ENCODE measurements at regions not wholly inside any gene's neighbourhood (a gene's known extent, or its start where the extent isn't known, plus 50 kb on each side); places are given as distances from the start of the nearest gene placed in this dataset.
A peak's percentile ranks its signal among the peaks of the same experiment; 100 is the strongest.

DNA sequence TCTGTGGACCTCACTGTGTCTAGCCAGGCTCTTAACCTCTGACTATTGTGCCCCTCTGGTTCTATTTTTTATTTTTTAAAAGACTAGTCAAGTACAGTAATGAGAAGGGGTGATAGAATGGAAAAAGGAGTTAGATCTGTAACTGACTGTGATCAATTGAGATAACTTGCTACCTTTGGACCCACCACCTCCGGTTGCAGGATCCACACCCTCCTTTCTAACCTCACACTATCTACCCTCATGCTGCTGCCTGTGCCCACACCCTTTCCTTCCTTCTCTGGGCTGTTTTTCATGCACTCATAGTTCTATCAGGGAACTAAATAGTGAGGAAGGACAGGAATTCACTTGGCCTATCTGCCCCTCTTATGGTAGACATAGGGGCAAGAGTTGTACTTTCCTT, 172.3 kb downstream of the KATNIP start:
- H3K36me3 ChIP-seq (ENCODE audit: control insufficient read depth in 2 of 3, insufficient read depth in 3 of 3, low read length in 3 of 3): peaks cover 0 to 16% (median 10%) of the 10 kb centered on the region in 3 donors
- TF ChIP-seq, protein P1, sequence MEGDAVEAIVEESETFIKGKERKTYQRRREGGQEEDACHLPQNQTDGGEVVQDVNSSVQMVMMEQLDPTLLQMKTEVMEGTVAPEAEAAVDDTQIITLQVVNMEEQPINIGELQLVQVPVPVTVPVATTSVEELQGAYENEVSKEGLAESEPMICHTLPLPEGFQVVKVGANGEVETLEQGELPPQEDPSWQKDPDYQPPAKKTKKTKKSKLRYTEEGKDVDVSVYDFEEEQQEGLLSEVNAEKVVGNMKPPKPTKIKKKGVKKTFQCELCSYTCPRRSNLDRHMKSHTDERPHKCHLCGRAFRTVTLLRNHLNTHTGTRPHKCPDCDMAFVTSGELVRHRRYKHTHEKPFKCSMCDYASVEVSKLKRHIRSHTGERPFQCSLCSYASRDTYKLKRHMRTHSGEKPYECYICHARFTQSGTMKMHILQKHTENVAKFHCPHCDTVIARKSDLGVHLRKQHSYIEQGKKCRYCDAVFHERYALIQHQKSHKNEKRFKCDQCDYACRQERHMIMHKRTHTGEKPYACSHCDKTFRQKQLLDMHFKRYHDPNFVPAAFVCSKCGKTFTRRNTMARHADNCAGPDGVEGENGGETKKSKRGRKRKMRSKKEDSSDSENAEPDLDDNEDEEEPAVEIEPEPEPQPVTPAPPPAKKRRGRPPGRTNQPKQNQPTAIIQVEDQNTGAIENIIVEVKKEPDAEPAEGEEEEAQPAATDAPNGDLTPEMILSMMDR (IDR thresholded peaks at IDR 0.05; ENCODE audit: borderline replicate concordance, extremely low read depth, insufficient read depth): no peak
- H3K4me3 ChIP-seq (ENCODE audit: low read length in 3 of 3): no peak overlapping the region
- H3K27me3 ChIP-seq (ENCODE audit: control insufficient read depth, insufficient read depth, low read length): no peaks in the 10 kb centered on the region
- H3K9ac ChIP-seq (ENCODE audit: low read length in 3 of 3): no peak overlapping the region
- no peak for DNase-seq
- peaks cover 0 to 11% (median 6%) of the 10 kb centered on the region in 3 donors for H3K4me1 ChIP-seq (ENCODE audit: control insufficient read depth in 2 of 3, insufficient read depth in 2 of 3, low read depth in 1 of 3, low read length in 3 of 3)
- H3K27ac ChIP-seq (ENCODE audit: low read depth in 2 of 2, low read length in 2 of 2): no peak overlapping the region
- intact Hi-C loops (cut with DNase I): no loop called here
- no peak for FAIRE-seq
- no peaks in the 10 kb centered on the region for H3K9me3 ChIP-seq (ENCODE audit: control insufficient read depth in 2 of 3, insufficient read depth in 1 of 3, low read length in 3 of 3)

DNA sequence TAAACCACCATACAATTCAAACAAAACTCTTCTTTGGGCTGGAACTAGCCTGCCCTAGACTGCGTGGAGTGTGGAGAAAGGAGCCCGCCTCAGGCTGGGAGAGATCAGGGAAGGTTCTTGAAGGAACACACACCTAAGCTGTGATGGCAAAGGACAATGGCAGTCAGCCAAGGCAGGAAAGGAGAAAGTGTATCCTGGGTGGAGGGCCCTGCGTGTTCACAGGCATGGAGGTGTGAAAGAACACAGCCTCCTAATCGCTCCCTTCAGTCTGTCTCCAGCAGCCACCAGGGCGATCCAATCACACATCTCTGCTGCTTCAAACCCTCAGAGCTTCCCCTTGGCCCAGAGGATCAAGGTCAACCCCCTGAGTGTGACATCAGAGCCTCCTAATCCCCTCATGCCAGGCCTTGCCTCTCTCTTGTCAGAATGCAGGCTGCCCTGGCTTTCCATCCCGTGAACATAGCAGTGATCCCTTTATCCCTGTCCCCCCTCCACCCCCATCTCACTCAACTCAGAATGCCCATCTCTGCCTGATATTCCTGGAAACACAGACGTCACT, 173.0 kb downstream of the KATNIP start:
- H3K36me3 ChIP-seq (ENCODE audit: control insufficient read depth in 2 of 3, insufficient read depth in 3 of 3, low read length in 3 of 3): peaks cover 0 to 16% (median 10%) of the 10 kb centered on the region in 3 donors
- intact Hi-C loops (cut with DNase I): no loop called here
- no peak for FAIRE-seq

DNA sequence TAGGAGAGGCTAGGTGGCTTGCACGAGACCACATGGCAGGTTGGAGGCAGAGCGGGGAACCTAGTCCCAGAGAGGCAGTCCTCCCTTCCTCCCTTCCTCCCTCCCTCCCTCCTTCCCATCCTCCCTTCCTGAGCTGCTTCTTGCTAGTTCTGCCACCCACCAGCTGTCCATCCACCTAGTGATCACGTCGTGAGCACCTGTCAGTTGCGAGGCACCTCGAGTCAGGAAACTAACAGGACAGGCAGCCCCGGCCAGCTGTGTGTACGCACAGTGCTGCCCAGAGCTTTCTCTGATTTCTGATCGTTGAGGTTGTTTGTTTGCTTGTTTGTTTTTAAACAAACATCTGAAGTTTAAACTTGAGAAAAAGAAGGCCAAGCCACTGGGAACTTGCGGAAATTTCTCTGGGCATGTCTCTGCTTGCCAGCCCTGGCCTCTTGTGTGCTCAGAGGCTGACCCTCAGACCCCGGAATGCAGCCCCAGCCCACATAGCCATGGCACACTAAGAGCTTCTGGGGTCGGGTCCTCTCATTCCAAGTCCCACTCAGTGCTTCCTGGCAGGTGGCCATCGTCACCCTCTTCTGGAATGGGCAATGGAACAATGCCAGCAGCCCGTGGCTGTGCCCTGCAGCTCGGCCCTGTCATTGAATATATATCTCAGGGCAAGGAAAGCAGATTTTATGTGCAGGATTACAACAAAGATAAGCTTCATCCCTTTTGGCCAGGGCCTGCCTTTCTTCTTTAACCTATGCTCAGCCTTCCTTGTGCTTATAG, 174.0 kb downstream of the KATNIP start:
- FAIRE-seq: no peak
- H3K9ac ChIP-seq (ENCODE audit: low read length in 3 of 3): no peak overlapping the region
- H3K4me3 ChIP-seq (ENCODE audit: low read length in 3 of 3): no peak overlapping the region
- H3K4me1 ChIP-seq (ENCODE audit: control insufficient read depth in 2 of 3, insufficient read depth in 2 of 3, low read depth in 1 of 3, low read length in 3 of 3): peaks cover 0 to 11% (median 6%) of the 10 kb centered on the region in 3 donors
- H3K36me3 ChIP-seq (ENCODE audit: control insufficient read depth in 2 of 3, insufficient read depth in 3 of 3, low read length in 3 of 3): peaks cover 0 to 16% (median 10%) of the 10 kb centered on the region in 3 donors
- H3K9me3 ChIP-seq (ENCODE audit: control insufficient read depth in 2 of 3, insufficient read depth in 1 of 3, low read length in 3 of 3): no peaks in the 10 kb centered on the region
- intact Hi-C loops (cut with DNase I): no loop called here
- H3K27me3 ChIP-seq (ENCODE audit: control insufficient read depth, insufficient read depth, low read length): no peaks in the 10 kb centered on the region
- no peak overlapping the region for H3K27ac ChIP-seq (ENCODE audit: low read depth in 2 of 2, low read length in 2 of 2)
- TF ChIP-seq, protein P1 (IDR thresholded peaks at IDR 0.05; ENCODE audit: borderline replicate concordance, extremely low read depth, insufficient read depth): no peak
- DNase-seq: peak in 1 of 5 donors; percentile 43

More for the DNA sequence above, 173.0 kb downstream of the KATNIP start:
- TF ChIP-seq, protein P1 (IDR thresholded peaks at IDR 0.05; ENCODE audit: borderline replicate concordance, extremely low read depth, insufficient read depth): no peak
- Histone ChIP-seq H3K9me3 (ENCODE audit: control insufficient read depth in 2 of 3, insufficient read depth in 1 of 3, low read length in 3 of 3) (no peaks in the 10 kb centered on the region), H3K27me3 (ENCODE audit: control insufficient read depth, insufficient read depth, low read length) (no peaks in the 10 kb centered on the region), H3K9ac (ENCODE audit: low read length in 3 of 3) (no peak overlapping the region), H3K27ac (ENCODE audit: low read depth in 2 of 2, low read length in 2 of 2) (no peak overlapping the region), H3K4me3 (ENCODE audit: low read length in 3 of 3) (no peak overlapping the region), H3K4me1 (ENCODE audit: control insufficient read depth in 2 of 3, insufficient read depth in 2 of 3, low read depth in 1 of 3, low read length in 3 of 3) (peaks cover 0 to 11% (median 6%) of the 10 kb centered on the region in 3 donors)
- DNase-seq: peak in 1 of 5 donors; percentile 12
